GM19455 (cell line): ENCODE measurements at regions not wholly inside any gene's neighbourhood (a gene's known extent, or its start where the extent isn't known, plus 50 kb on each side); places are given as distances from the start of the nearest gene placed in this dataset.

Experiments used
- ATAC-seq: cut with Tn5 transposase; IDR thresholded peaks from one replicate; pipeline ENCODE4 v1.9.1; 2021; ENCODE audit not compliant: unreplicated experiment

DNA sequence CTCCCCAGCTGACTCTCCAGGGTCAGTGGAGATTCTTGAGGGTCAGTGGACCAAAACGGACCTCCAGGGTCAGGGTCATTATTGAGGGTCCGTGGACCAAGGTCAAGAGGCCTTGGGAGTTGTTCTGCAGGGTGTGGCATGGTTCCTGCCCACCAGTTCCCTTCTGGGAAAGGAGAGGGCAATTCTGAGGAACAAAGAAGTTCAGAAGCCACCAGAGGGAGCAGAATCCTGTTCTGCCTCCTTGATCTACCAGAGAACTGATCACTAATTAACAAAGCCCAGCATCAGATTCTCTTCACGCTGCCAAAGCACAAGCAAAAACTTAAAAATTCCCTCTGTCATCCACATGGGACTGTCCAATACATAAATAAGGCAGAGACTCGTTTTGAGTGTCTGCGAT, 263.4 kb downstream of the DHX35 start:
- ATAC-seq, result no peak

DNA sequence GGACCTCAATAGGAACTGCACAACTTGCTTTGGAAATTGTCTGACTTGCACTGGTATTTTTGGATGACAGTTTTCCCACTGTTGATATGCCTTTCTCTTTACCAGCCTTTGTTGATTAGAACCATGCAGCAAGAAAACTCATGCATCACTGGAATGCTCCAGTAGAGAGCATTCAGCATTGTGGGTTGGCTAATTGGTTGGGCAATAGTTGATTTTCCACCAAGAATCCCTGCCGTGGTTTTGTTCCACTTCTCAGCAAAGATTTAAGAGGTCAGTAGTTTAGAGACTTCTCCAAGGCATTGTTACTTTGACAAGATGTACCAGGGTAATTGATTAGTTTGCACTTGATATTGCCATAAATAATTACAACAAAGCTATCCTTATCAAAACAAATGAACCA, 260.0 kb downstream of the DHX35 start:
- no peak for ATAC-seq

DNA sequence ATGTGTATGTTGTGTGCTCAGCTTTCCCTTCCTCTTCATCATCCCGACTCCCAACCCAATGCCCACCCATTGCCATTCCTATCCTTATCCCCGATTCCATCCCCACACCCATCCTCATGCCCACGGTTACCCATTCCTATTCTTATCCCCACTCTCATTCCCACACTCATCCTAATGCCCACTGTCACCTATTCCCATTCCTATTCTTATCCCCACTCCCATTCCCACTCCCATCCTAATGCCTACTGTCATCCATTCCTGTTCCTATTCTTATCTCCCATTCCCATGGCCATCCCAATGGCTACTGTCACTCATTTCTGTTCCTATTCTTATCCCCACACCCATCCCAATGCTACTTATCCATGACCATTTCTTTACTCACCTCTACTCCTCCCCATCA, 254.1 kb downstream of the DHX35 start:
- no peak for ATAC-seq

DNA sequence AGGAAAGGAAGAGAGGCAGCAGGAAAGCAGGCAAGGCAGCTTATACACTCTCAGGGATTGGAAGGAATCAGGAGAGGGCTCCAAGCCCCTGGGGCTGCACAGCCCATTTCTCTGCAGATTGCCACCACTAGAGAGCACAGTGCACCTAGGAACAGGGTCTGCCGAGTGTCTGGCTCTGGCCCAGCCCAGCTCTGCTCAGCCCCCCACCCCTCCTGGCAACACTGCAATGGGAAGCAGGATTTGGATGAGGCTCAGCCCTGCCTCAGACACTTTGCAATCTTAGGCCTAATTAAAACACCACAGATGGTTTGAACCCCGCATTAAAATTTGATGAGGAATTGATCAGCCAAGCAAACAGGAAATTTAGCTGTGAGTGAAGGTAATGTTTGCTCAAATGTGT, 252.7 kb downstream of the DHX35 start:
- no peak for ATAC-seq

DNA sequence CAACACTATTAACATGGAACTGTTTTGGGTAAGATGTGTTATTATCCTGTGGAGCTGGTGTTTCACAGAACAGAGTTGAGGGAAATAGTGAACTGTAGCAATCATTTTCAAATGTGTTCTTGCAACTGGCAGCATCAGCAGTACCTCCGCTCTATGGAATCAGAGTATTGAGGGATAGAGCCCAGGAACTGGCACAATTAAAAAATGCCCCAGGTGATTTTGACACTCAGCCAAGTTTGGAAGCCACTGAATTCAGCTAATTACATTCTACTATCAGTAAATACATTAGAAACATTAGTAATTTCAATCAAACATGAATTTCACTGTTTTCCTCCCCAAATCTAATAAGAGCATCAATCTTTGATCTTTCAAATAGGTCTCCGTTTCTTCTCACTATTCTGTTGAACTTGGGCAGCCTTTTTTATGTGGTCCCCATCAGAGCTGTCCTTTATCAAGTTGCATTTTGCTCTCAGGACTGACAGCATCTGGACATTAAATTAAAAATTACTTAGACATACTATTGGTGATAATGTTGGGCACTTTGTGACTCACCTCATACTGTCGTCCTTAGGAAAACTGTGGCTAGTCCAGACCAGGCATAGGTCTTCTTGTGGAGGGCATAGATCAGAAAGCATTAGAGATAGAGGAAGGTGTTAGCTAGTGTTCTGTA, 251.5 kb downstream of the DHX35 start:
- no peak for ATAC-seq

DNA sequence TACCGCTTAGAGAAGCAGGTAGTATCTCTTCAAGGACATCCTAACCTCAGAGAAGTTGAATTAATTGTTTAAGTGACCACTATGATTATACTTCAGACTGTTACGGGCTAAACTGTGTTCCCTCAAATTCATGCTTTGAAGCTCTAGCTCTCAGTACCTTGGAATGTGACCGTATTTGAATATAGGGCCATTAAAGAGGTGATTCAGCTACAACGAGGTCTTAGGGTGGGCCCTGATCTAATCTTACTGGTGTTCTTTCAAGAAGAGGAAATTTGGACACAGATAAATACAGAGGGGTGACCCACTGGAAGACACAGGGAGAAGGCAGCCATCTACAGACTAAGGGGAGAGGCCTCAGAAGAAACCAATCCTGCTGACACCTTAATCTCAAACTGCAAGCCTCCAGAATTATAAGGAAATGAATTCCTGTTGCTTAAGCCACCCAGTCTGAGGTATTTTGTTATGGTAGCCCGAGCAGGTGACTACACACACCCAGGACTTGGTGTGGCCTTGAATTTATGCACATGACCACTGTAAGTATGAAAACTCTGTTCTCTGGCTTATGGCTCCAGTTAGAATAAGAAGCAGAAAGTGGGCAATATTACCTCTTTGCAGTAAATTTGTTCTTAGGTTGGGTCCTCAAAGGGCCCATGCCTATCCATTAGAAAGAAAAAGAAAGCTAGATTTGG, 249.1 kb downstream of the DHX35 start:
- ATAC-seq, result no peak

DNA sequence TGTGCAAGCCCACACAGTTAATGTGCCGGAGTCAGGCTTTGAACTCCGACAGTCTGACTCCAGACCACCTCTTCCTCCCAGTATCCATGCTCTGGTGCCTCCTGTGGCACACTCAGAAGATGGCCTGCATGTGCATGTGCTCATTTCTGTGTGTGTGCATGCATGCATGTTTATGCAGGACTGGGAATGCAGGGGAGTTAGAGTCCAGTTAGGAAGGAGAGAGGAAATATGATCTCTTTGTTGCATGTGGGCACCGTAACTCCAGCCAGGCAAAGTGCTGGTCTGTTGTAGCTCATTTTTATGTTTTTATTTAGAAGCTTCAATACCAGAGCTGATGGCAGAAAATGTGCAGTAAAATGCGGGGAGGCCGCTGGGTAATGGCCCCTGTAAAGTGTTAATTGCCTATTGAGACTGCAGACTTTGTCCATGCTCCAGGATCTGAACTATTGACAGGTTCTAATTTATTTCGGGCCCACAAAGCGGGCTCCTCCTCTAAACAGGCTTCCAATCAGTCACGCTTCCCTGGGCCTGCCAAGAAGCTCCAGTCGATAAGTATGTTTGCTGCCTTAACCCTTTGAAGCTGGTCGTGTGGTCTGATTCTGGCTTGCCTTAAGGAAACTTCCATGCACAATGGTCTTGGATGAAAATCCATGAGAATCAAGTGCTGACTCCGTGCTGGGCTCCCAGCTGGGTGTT, 248.3 kb downstream of the DHX35 start:
- ATAC-seq, result no peak

DNA sequence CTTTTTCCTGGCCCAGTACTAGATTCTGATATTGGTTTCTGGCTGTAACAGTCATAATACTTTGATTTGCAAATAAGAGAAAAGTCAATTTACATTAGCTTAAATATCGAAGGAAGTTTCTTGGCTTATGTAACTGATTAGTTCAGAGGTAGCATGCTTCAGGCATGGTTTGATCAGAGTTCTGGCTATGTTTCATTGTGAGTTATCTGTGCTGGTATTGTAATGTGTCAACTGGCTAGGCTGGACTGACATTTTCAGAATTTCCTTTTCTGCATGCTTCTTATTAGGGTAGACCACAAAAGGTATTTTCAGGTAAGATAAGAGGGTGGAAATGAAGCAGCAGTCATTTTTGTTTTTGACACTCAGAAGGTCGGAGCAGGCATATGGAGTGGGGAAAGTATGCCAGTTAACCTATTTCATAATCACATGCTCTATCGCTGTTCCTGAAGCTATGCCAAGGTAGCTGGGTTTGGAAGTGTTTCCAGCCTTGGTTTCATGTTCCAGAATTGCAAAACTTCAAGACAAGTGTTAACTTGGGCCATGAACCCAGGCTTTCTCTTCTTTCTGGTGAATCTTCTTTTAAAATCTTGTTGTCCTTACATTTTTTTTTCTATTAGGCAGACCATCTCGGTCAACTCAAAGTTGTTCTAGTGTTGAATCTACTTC, 244.9 kb downstream of the DHX35 start:
- ATAC-seq, result no peak

DNA sequence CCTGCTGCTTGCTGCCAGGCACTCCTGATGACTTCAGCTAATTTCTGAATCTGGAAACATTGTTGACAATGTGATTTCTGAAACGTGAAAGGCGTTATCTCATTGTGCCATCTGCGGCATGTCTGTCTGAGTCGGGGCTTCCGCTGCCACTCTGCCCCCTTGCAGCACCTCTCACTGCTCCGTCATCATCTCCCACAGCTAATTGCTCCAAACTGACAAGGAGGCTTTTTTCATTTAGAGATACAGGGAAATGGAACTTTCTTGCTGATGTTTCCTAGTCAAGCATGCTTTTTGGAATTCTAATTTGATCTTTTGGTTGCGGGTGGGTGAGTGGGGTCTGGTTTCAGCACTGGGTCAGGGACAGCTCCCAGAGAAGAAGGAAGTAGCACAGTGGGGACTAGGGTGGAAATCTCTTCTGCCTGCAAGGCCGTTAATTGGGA, 233.5 kb downstream of the DHX35 start:
- ATAC-seq, result no peak

DNA sequence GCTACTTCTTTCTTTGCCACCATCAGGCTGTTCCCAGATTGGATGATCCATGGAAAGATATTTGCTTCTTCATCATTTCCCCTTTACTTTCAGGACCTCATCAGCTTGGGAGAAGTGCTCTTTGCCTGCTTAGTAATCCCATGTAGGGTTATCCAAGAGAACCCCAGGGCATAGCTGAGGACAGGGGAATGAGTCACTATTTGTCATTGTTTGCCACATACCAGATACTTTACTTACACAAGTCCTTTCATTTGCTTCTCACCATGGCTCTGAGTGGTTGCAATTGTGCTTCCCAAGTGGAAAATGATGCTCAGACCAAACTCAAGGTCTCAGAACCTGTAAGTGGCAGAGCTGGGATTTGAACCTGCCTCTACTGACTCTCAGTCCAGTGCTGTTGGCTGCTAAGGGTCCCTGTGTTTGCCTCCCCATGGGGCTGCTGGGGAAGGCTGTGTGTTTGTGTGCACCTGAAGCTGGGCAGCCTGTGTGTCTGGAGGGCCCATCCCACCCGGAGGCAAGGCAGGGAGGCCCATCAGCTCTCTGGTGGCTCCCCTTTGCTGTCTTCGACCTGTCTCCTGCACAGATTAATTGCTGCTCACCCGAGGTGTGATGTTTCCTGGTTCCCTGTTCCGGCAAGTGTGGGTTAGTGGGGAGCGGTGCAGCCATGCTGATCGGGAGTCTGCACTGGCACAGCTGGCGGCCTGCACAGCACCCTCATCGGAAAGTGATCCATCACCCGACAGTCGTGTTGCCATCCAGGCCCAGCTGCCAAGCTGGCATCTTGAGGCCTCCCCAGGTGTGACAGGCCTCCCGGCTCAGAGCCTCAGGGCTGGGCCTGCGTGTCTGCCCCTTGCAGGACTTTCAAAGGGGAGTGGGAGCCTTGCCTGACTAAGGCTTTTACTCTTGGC, 228.8 kb downstream of the DHX35 start:
- ATAC-seq, result no peak

DNA sequence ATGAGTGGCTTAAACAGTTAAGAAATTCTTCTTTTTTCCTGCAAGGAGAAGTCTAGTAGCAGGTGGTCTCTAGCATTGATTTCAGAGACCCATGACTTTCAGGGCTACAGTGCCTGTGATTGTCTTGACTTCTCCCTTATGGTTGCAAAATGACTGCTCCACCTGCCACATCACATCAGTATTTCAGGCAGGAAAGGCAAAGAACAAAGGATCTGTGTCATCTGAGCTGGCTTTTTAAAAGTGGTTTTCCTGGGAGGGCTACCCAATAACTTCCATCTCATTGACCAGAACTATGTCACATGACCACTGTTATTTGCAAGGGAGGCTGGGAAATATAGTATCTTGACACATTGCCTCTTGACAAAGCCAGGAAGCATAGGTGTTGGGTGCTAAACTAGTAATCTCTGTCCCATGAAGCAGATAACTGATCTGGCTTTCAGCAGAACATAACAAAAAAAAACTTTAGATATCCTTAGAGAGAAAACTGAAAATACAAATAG, 226.2 kb downstream of the DHX35 start:
- no peak for ATAC-seq

DNA sequence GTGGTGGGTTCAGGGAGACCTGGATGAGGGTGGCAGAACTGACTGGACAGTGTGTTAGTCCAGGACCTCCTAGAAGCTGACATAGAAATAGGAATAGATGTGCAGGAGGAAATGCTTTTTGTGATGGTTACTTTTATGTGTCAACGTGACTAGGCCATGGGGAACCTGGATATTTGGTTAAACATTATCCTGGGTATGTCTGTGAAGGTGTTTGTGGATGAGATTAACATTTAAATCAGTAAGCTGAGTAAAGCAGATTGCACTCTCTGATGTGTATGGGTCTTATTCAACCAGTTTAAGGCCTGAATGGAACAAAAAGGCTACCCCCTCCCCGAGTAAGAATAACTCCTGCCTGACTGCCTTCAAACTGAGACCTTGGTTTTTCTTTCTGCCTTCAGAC, 219.3 kb downstream of the DHX35 start:
- no peak for ATAC-seq

DNA sequence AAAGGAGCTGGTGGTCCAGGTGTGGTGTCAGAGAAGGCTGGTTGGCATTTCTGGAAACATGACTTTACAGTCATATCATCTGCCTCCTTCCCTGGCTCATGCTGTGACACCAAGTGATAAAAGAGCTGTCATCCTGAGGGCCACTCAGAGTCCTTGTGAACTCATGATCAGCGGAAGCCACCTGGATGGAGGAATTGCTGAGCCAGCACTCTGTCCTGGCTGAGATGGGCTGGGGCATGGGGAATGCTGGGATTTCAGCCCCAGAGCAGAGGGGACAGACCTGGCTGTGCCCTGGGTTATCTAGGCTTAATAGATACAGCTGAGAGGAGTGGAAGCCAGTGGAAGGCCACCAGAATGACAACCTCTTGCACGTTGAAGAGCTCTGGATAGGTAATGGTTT, 214.3 kb downstream of the DHX35 start:
- no peak for ATAC-seq

DNA sequence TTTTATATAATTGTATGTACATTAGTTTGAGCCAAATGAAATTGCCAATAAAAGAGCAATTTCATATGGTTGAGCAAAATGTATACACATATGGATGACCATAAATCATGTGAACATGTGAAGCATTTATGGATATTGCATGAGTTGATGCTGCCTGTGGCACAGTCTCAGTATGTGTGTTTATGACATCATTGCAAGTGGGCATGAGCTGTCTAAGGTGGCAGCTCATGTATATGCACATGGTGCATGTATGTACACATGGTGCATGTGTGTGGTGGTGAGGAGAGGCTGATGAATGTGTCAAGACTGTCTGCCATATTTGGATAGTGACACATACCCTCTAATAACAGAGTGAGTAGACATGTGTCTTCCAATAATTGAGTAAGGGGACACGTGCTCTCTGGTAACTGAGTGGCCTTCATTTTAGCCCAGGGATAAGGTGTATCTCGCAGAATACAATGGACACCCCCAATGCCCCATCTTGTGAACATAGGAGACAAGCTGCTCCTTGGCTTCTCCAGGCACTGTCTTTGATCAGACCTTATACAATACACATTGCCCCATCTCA, 208.8 kb downstream of the DHX35 start:
- no peak for ATAC-seq

DNA sequence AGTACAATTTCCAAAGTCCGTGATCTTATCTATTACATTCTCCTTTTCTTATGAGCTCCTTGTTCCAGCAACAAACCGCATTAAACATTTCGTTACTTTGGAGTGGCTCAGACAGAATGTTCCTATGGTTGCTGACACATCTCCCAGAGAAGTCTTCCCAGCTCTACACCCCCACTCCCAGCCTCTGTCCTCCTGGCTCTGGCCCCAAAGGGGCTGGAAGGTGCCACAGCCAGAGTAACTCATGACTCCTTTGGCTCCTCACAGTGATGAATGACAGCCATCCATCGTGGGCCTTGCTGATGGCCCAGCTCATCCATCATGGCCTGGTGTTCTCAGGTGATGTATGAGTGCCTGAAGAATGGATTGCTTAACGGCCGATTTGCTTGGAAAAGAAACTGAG, 203.0 kb downstream of the DHX35 start:
- no peak for ATAC-seq

DNA sequence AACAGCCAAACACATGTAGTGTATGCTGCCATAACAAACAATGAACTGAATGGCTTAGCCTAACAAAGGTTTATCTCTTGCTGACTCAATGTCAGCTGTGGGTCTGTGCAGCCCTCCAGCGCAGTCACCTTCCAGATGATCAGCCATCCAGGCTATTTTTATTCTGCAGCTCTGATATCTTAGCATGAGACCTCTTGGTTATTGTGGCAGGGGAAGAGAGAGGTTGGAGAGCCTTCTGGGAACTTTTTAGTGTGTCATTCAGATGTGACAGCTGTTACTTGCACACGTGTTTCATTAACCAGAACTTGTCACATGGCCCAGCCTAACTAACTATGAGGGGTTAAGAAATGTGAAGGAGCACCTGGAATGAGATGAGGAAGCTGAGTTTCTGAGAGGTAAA, 202.5 kb downstream of the DHX35 start:
- no peak for ATAC-seq

DNA sequence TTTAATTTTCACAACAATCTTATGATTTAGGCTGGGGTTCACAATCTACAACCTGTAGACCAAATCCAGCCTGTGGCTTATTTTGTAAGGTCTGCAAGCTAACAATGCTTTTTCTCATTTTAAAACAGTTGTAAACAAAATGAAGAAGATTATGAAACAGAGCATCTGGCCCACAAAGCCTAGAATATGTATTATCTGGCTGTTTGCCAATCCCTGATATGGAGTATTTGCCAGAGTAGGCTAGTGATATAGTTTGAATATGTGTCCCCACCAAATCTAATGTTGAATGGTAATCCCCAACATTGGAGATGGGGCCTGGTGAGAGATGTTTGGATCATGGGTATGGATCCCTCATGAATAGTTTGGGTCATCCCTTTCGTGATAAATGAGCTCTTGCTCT, 201.8 kb downstream of the DHX35 start:
- ATAC-seq, result no peak

DNA sequence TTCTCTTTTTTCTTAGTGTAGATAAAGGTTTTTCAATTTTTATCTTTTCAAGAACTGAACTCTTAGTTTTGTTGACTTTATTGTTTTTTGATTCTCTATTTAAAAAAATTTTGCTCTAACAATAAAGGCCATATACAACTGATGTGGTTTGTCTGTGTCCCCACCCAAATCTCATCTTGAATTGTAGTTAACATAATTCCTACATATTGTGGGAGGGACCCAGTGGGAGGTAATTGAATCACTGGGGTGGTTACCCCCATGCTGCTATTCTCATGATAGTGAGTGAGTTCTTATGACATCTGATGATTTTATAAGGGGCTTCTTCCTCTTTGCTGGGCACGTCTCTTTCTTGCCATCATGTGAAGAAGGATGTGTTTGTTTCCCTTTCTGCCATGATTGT, 199.8 kb downstream of the DHX35 start:
- no peak for ATAC-seq

DNA sequence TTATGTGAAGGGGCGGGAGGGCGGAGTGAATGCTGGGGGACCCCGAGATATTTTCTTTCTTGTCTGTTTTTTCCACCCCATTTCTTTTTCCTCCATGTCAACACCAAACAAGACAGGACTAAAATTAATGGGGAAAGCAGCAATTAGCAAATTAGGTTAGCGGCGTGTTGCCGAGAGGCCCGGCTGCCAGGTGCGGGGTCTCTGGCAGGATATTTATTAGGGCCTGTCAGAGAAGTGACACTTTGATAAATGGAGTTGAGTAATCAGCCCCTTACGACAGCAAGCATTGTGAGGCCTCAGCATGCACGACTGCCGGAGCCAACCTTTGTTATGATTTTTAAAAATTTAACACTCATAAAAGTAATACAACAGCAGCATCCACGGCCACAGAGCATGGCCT, 193.8 kb downstream of the DHX35 start:
- ATAC-seq, result no peak

DNA sequence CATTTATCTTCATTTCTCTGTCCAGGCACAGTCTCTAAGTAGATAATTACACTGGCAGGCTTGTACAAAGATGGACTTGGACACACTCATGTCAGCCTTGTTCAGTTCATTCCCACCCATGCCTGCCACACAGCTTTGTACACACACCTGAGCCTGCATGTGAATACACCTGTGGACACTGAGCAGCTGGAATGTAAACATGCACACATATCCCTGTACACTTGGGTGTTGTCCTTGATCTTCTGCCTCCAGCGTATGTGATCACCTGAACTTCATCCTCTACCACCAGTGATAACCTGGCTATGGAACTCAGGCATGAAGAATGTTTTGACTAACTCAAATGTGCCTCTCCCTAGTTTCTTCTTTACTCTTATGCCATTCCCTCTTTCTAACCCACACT, 190.6 kb downstream of the DHX35 start:
- ATAC-seq, result no peak
